ENCODE measurements at regions not wholly inside any gene's neighbourhood (a gene's known extent, or its start where the extent isn't known, plus 50 kb on each side); places are given as distances from the start of the nearest gene placed in this dataset.

- H3K4me1 ChIP-seq (replicated peaks in 1 of 4; ENCODE audit: control insufficient read depth in 3 of 4, insufficient read depth in 4 of 4, low read length in 3 of 4): no peaks in the 10 kb centered on the region
- no peak overlapping the region for H3K18ac ChIP-seq (ENCODE audit: extremely low read depth, low read length)
- H2BK15ac ChIP-seq (ENCODE audit: low read length): no peak overlapping the region
- H3K9ac ChIP-seq (replicated peaks in 1 of 4; ENCODE audit: extremely low read depth in 1 of 4, low read depth in 3 of 4, low read length in 3 of 4): no peak overlapping the region
- no peak overlapping the region for H3K4ac ChIP-seq (replicated peaks; ENCODE audit: insufficient read length, low read depth, low read length)
- POLR2A ChIA-PET (ENCODE audit: partially characterized antibody): no interaction called here
- CTCF ChIA-PET (ENCODE audit: partially characterized antibody): interaction anchor here (0.7 kb wide), 1 partner anchor 14 kb away, joined by 3 read pairs; no protein-coding TSS in a partner anchor
- no peaks in the 10 kb centered on the region for H3K79me1 ChIP-seq (ENCODE audit: low read depth, low read length)
- no peak overlapping the region for H2BK20ac ChIP-seq (ENCODE audit: low read length)
- no peaks in the 10 kb centered on the region for H3K27me3 ChIP-seq (replicated peaks in 1 of 4; ENCODE audit: control insufficient read depth in 3 of 4, extremely low read depth in 1 of 4, insufficient read depth in 3 of 4, low read length in 3 of 4)
- H2AK5ac ChIP-seq (ENCODE audit: low read depth, low read length): no peak overlapping the region
- no peak overlapping the region for H2BK5ac ChIP-seq (ENCODE audit: low read depth, low read length)
- no peak overlapping the region for H3K4me3 ChIP-seq (ENCODE audit: extremely low read depth in 1 of 4, insufficient read depth in 2 of 4, low read depth in 3 of 4, low read length in 4 of 4)
- no peak overlapping the region for H3K56ac ChIP-seq (replicated peaks; ENCODE audit: insufficient read length, low read depth, low read length)
- H4K8ac ChIP-seq (ENCODE audit: extremely low read depth, insufficient read depth, low read length): no peak overlapping the region
- no peak overlapping the region for H4K91ac ChIP-seq (replicated peaks; ENCODE audit: insufficient read length, low read length)
- H3K23me2 ChIP-seq (ENCODE audit: low read depth, low read length): no peaks in the 10 kb centered on the region
- H3K36me3 ChIP-seq (ENCODE audit: control insufficient read depth in 2 of 4, insufficient read depth in 4 of 4, low read length in 3 of 4): no peaks in the 10 kb centered on the region
- no peak overlapping the region for H2BK120ac ChIP-seq (replicated peaks; ENCODE audit: low read depth, low read length)
- no peak for TF ChIP-seq SP2 (IDR thresholded peaks at IDR 0.05; ENCODE audit: low read length)
- TF ChIP-seq CTBP2 (IDR thresholded peaks at IDR 0.05; ENCODE audit: borderline replicate concordance, insufficient read depth, insufficient read length, low read length): no peak
- TF ChIP-seq CBX8 (IDR thresholded peaks at IDR 0.05; ENCODE audit: borderline replicate concordance, low read depth, low read length): no peak
- TF ChIP-seq E2F6 (IDR thresholded peaks at IDR 0.05): no peak
- no peak for TF ChIP-seq ASH2L (IDR thresholded peaks at IDR 0.05; ENCODE audit: low read length)
- TF ChIP-seq CBX5 (IDR thresholded peaks at IDR 0.05; ENCODE audit: low read depth, low read length): no peak
- TF ChIP-seq CEBPB (IDR thresholded peaks at IDR 0.05; ENCODE audit: low read depth, low read length): no peak
- TF ChIP-seq CTCF (IDR thresholded peaks at IDR 0.05; ENCODE audit: control extremely low read depth in 1 of 3, insufficient read depth in 1 of 3, low read depth in 1 of 3, low read length in 3 of 3): no peak
- H2BK12ac ChIP-seq (ENCODE audit: low read depth, low read length): no peak overlapping the region
- no peak overlapping the region for H2AFZ ChIP-seq (ENCODE audit: low read length)
- no peak overlapping the region for H3K14ac ChIP-seq (ENCODE audit: insufficient read length)
- no peaks in the 10 kb centered on the region for H4K20me1 ChIP-seq (replicated peaks in 1 of 2; ENCODE audit: control insufficient read depth in 1 of 2, insufficient read depth in 2 of 2, low read length in 2 of 2)
- peaks cover 0 to 5% of the 10 kb centered on the region in 2 experiments; a peak in 1 of 4 replicates for H3K9me3 ChIP-seq (ENCODE audit: insufficient read depth in 2 of 2, low read depth in 1 of 2, low read length in 1 of 2)
- no peak overlapping the region for H3K4me2 ChIP-seq (ENCODE audit: insufficient read depth in 1 of 2, low read depth in 2 of 2, low read length in 2 of 2)
- DNase-seq (ENCODE audit: low read depth in 1 of 2, low spot score in 2 of 2) (no peak), FAIRE-seq (no peak)
- no peaks in the 10 kb centered on the region for H3K79me2 ChIP-seq (ENCODE audit: control insufficient read depth in 1 of 2, insufficient read depth in 2 of 2, low read length in 2 of 2)
- no peak overlapping the region for H3K23ac ChIP-seq (ENCODE audit: insufficient read length)
- H4K5ac ChIP-seq (ENCODE audit: insufficient read length, low read depth, low read length): no peak overlapping the region
- no peak overlapping the region for H3K27ac ChIP-seq (ENCODE audit: low read depth, low read length)
Measured at GRCh38 chr14:51501746-51502145, 150.0 kb upstream of the FRMD6 start.

Measured in H1 (cell line).